Liver (tissue), 8 donors: ENCODE measurements at regions not wholly inside any gene's neighbourhood (a gene's known extent, or its start where the extent isn't known, plus 50 kb on each side); places are given as distances from the start of the nearest gene placed in this dataset.

Experiments used
- DNase-seq: peaks from one replicate; pipeline ENCODE4 v3.0.0-alpha.2; 2017; ENCODE audit warnings: low spot score
- H3K27ac ChIP-seq, 2 donors: one replicate each; pipeline ENCODE4 v1.7.0; 2013; ENCODE audit warnings: inconsistent platforms in 2 of 2, low read length in 2 of 2, control low read depth in 1 of 2, low read depth in 1 of 2, mild to moderate bottlenecking in 1 of 2
- H3K27me3 ChIP-seq, 4 donors: one replicate each; pipeline versions ENCODE4 v1.6.1 to v1.7.0; 2013; ENCODE audit warnings: low read length in 3 of 4, inconsistent platforms in 1 of 4, mild to moderate bottlenecking in 1 of 4, moderate library complexity in 1 of 4; ENCODE audit not compliant: control insufficient read depth in 4 of 4, insufficient read depth in 4 of 4
- H3K36me3 ChIP-seq, 4 donors: one replicate each; pipeline versions ENCODE4 v1.6.1 to v1.7.0; 2013; ENCODE audit warnings: low read length in 3 of 4, mild to moderate bottlenecking in 3 of 4, low read depth in 1 of 4, moderate library complexity in 1 of 4; ENCODE audit not compliant: control insufficient read depth in 4 of 4, insufficient read depth in 3 of 4
- H3K4me1 ChIP-seq, 4 donors: one replicate each; pipeline versions ENCODE4 v1.6.1 to v1.7.0; 2013; ENCODE audit warnings: low read length in 3 of 4, mild to moderate bottlenecking in 3 of 4, moderate library complexity in 1 of 4; ENCODE audit not compliant: control insufficient read depth in 4 of 4, insufficient read depth in 4 of 4
- H3K4me3 ChIP-seq, 3 donors: one replicate each; pipeline versions ENCODE4 v1.6.1 to v1.7.0; 2013; ENCODE audit warnings: low read length in 3 of 3, control low read depth in 1 of 3, low read depth in 1 of 3, mild to moderate bottlenecking in 1 of 3
- H3K9ac ChIP-seq, 2 donors: one replicate each; pipeline ENCODE4 v1.7.0; 2013; ENCODE audit warnings: low read length in 2 of 2, mild to moderate bottlenecking in 2 of 2, moderate library complexity in 2 of 2, control low read depth in 1 of 2, low read depth in 1 of 2
- H3K9me3 ChIP-seq, 4 donors: one replicate each; pipeline versions ENCODE4 v1.6.1 to v1.7.0; 2013; ENCODE audit warnings: low read length in 3 of 4; ENCODE audit not compliant: control insufficient read depth in 4 of 4
- CTCF ChIP-seq: fragments of 150-350 bp; IDR thresholded peaks from 2 replicates; pipeline ENCODE4 v1.5.1; 2017; ENCODE audit warnings: improper control_type of control experiment, low read depth, low read length; ENCODE audit not compliant: missing input control
- EGR1 ChIP-seq, 2 donors: IDR thresholded peaks; 2 replicates each; pipeline ENCODE4 v1.6.1; 2016 to 2018; ENCODE audit warnings: antibody characterized with exemption in 2 of 2, low read depth in 2 of 2
- FOXA1 ChIP-seq: IDR thresholded peaks from 2 replicates; pipeline ENCODE4 v1.6.1; 2016; ENCODE audit warnings: antibody characterized with exemption
- GABPA ChIP-seq, 2 donors: IDR thresholded peaks in 1 of 2; conservative IDR thresholded peaks in 1 of 2; 2 replicates each; pipeline ENCODE4 v1.6.1; 2016; ENCODE audit warnings: antibody characterized with exemption in 2 of 2, mild to moderate bottlenecking in 1 of 2, moderate library complexity in 1 of 2
- HNF4A ChIP-seq, 2 donors: conservative IDR thresholded peaks; 2 replicates each; pipeline ENCODE4 v1.6.1; 2016; ENCODE audit warnings: antibody characterized with exemption in 2 of 2, mild to moderate bottlenecking in 2 of 2
- HNF4G ChIP-seq: IDR thresholded peaks from 2 replicates; pipeline ENCODE4 v1.6.1; 2016; ENCODE audit warnings: antibody characterized with exemption
- MAX ChIP-seq: IDR thresholded peaks from 2 replicates; pipeline ENCODE4 v1.6.1; 2016; ENCODE audit warnings: antibody characterized with exemption
- RAD21 ChIP-seq, 2 donors: IDR thresholded peaks; 2 replicates each; pipeline ENCODE4 v1.6.1; 2016; ENCODE audit warnings: antibody characterized with exemption in 2 of 2, mild to moderate bottlenecking in 2 of 2
- REST ChIP-seq: IDR thresholded peaks from 2 replicates; pipeline ENCODE4 v1.6.1; 2016; ENCODE audit warnings: antibody characterized with exemption, mild to moderate bottlenecking
- RXRA ChIP-seq, 2 donors: IDR thresholded peaks; 2 replicates each; pipeline ENCODE4 v1.6.1; 2017 to 2018; ENCODE audit warnings: antibody characterized with exemption in 2 of 2, mild to moderate bottlenecking in 1 of 2
- SP1 ChIP-seq: IDR thresholded peaks from 2 replicates; pipeline ENCODE4 v1.6.1; 2018; ENCODE audit warnings: antibody characterized with exemption, mild to moderate bottlenecking
- TAF1 ChIP-seq: conservative IDR thresholded peaks from 2 replicates; pipeline ENCODE4 v1.6.1; 2016; ENCODE audit warnings: antibody characterized with exemption, mild to moderate bottlenecking
- YY1 ChIP-seq: IDR thresholded peaks from 2 replicates; pipeline ENCODE4 v1.6.1; 2016; ENCODE audit warnings: antibody characterized with exemption, mild to moderate bottlenecking
- WGBS: extraction: QIAGEN DNeasy Blood & Tissue Kit; methylation state at CpG from one replicate; pipeline ENCODE4 v1.1.7; 2013; 5-methylcytosine and 5-hydroxymethylcytosine counted together
- donor health status: healthy.
- donor health status: healthy.
- donor health status: healthy.
- donor health status: healthy.
- donor health status: healthy.

- TF ChIP-seq REST (no peak), RAD21 (IDR thresholded peaks at IDR 0.05) (no peak), TAF1 (no peak), MAX (no peak), FOXA1 (no peak), SP1 (no peak)
Observed at GRCh38 chr16:64133366-64133765, 988.5 kb downstream of the CDH11 start (continued).

GRCh38 chr16:64132759-64133361 lies 989.0 kb downstream of the CDH11 start:
- no peaks in the 10 kb centered on the region for H3K27me3 ChIP-seq
- no peaks in the 10 kb centered on the region for H3K36me3 ChIP-seq
- no peak overlapping the region for H3K27ac ChIP-seq
- no peak overlapping the region for H3K9ac ChIP-seq
- 40% methylated on average over 3 of the region's 3 CpGs for WGBS
- no peaks in the 10 kb centered on the region for H3K4me1 ChIP-seq
- no peak overlapping the region for H3K4me3 ChIP-seq
- DNase-seq, result no peak
- no peaks in the 10 kb centered on the region for H3K9me3 ChIP-seq
- TF ChIP-seq YY1, result no peak
- TF ChIP-seq FOXA1, result no peak
- TF ChIP-seq RAD21 (IDR thresholded peaks at IDR 0.05), result no peak
- TF ChIP-seq GABPA (IDR thresholded peaks at IDR 0.05 in 1 of 2, conservative IDR thresholded peaks at IDR 0.05 in 1 of 2), result no peak
- no peak for TF ChIP-seq TAF1
- no peak for TF ChIP-seq HNF4G

- WGBS, result 83% methylated on average over 3 of the region's 3 CpGs
- Histone ChIP-seq H3K27ac (no peak overlapping the region), H3K27me3 (no peaks in the 10 kb centered on the region), H3K36me3 (no peaks in the 10 kb centered on the region), H3K4me1 (no peaks in the 10 kb centered on the region), H3K9ac (no peak overlapping the region), H3K4me3 (no peak overlapping the region), H3K9me3 (no peaks in the 10 kb centered on the region)
- no peak for DNase-seq
- no peak for TF ChIP-seq HNF4A (conservative IDR thresholded peaks at IDR 0.05)
- no peak for TF ChIP-seq MAX
- TF ChIP-seq EGR1 (IDR thresholded peaks at IDR 0.05; ENCODE audit: low read depth in 2 of 2), result no peak
- no peak for TF ChIP-seq CTCF
- no peak for TF ChIP-seq YY1
- TF ChIP-seq RXRA (IDR thresholded peaks at IDR 0.05), result no peak
Observed at GRCh38 chr16:64132190-64132589, 989.7 kb downstream of the CDH11 start.
